ENCODE measurements at regions not wholly inside any gene's neighbourhood (a gene's known extent, or its start where the extent isn't known, plus 50 kb on each side); places are given as distances from the start of the nearest gene placed in this dataset.
A peak's percentile ranks its signal among the peaks of the same experiment; 100 is the strongest.
"Not testable (repeated sequence)": the region's sequence is repeated elsewhere in the genome, so short reads cannot be mapped to it uniquely, and the experiment has no call there.

DNA sequence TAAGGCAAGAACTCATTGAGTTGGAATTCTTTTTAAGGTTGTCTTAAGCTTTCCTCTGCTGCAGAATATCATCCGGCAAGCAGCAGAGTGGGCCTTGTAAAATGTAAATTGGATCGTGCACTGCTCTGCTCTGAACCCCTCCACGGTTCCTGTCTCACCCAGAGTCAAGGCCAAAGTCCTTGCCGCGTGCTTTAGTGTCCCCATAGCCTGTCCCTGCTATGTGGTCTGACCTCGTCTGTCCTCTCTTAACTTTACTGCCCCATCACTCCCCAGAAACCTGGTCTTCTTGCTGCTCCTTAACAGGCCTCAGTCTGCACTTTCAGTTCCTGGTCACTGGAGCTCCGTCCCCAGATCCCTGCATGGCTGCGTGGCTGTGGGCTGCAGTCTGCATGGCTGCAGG is 121.6 kb upstream of the SDK1 start:
- DNase-seq (ENCODE audit: missing footprints) (no peak), ATAC-seq (no peak)
- intact Hi-C loops (cut with DNase I) = no loop called here

DNA sequence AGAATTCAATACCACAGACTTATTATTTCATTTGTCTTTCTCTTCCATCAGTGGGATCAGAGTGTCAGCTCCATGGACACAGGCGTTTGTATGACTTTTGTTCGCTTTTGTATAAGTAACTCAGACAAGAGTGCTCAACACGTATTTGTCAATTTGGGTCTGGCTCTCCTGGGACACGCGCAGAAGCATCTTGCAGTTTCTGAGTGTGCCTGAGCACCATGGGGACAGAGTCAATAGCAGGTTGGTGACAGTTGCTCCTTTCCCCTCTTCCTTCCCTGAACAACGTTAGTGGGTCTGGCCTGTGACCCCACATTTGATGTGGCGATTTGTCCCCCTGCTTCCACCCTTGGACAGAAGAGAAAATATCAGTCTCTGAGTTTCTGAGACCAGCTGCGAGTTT is 120.4 kb upstream of the SDK1 start:
- no peak for ATAC-seq
- intact Hi-C loops (cut with DNase I) = no loop called here
- DNase-seq (ENCODE audit: missing footprints) = no peak

DNA sequence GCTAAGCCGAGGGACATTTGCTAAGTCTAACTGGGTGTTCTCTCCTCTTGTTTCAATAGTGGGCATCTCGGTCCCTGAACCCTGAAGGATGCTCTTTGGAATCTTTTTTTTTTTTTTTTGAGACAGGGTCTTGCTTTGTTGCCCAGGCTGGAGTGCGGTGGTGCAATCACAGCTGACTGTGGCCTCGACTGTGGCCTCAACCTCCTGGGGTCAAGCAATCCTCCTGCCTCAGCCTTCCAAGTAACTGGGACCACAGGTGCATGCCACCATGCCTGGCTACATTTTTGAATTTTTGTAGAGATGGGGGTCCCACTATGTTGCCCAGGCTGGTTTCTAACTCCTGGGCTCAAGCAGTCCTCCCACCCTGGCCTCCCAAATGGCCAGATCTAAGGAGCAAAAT is 119.0 kb upstream of the SDK1 start:
- peak; percentile 33 for DNase-seq (ENCODE audit: missing footprints)
- ATAC-seq; intact Hi-C loops (cut with DNase I): not testable (repeated sequence)

DNA sequence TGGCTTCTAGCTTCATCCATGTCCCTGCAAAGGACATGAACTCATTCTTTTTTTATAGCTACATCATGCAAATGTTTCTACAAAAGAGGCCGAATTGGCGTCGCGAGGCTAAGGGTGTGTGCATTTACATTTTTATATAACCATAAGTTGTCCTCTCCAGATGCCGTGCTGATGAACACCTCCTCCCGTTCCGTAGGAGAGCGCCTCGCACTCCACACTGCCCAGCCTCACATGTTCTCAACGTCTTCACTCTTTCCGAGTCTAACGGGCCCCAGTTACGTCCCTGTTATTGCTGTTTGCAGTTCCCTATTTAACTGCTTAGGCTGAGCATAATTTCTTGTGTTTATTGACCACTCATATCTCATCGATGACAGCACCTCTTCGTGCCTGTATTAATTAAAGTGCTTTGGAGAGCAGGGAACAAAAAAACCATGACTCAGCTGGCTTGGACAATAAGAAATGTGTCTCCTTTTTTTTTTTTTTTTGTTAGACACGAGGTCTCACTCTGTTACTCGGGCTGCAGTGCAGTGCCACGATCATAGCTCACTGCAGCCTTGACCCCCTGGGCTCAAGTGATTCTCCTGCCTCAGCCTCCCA is 113.5 kb upstream of the SDK1 start:
- ATAC-seq = no peak
- intact Hi-C loops (cut with DNase I) = no loop called here
- peak; percentile 53 for DNase-seq (ENCODE audit: missing footprints)

DNA sequence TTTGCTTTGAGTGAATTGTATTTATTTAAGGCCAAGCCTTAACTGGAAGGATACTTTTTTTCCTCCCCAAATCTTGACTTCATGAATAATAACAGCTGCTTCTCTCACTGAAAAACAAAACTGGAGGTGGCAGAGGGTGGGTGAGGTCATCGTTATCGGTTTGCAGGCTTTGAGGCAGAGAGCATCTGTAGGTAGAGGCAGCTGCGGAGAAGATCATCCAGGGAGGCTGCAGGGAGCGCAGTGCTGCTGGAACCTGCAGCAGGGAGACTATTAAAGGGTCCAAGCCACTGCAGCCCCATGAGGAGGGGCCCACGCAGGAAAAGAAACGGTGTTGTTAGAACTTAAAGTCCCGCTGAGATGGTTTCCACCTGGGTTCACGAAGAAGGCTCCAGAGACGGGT is 112.1 kb upstream of the SDK1 start:
- DNase-seq (ENCODE audit: missing footprints) (no peak), ATAC-seq (no peak)
- intact Hi-C loops (cut with DNase I) = no loop called here

DNA sequence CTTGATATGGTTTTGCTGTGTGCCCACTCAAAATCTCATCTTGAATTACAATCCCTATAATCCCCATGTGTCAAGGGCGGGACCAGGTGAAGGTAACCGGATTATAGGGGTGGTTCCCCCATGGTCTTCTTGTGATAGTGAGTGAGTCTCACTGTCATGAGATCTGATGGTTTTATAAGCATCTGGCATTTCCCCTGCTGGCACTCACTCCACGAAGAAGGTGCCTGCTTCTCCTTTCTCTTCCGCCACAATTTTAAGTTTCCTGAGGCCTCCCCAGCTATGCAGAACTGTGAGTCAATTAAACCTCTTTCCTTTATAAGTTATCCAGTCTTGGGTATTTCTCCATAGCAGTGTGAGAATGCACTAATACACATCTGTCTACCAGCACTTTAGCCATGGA is 109.5 kb upstream of the SDK1 start:
- ATAC-seq (no peak), DNase-seq (ENCODE audit: missing footprints) (no peak)
- intact Hi-C loops (cut with DNase I) = no loop called here

DNA sequence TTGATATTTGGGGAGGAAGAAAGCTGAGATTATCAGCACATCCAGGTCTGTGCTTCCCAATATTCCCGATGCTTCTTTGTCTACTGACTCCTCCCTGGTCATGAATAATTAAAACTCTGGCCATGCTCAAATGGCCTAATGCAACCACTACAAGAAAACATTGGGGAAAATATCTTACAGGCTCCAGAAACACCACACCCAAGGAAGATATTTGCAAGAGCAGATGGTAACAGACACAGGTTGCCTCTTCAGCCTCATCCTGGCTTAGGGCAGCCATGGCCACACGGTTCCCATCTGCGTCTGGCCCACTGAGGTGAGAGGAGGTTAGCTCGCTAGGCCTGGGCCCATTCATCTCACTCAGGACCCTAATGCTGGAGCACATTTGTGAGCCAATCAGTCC is 108.4 kb upstream of the SDK1 start:
- DNase-seq (ENCODE audit: missing footprints) (no peak), ATAC-seq (no peak)
- intact Hi-C loops (cut with DNase I) = no loop called here

DNA sequence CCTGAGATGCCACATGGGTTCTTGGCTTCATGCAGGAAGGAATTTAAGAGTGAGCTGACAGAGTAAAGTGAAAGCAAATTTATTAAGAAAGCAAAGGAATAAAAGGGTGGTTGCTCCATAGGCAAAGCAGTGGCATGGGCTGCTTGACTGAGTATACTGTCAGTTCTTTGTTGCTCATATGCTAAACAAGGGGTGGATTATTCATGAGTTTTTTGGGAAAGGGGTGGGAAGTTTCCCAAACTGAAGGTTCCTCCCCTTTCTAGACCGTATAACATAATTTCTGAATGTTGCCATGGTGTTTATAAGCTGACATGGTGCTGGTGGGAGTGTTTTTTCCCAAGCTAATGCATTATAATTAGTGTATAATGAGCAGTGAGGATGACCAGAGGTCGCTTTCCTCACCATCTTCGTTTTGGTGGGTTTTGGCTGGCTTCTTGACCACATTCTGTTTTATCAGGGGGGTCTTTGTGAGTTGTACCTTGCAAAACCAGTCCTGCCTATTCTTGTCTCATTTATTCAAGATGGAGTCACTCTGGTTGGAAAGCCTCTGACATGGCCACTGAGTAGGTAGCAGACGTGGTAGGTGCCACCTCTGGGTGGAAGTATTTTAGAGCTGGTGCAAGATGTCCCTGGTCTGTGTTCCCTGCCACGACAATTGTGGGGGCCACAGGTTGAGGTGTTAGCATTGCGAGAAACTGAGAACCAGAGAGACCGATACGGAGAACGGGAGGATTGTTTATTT is 107.5 kb upstream of the SDK1 start:
- intact Hi-C loops (cut with DNase I) = no loop called here
- ATAC-seq (no peak), DNase-seq (ENCODE audit: missing footprints) (no peak)

DNA sequence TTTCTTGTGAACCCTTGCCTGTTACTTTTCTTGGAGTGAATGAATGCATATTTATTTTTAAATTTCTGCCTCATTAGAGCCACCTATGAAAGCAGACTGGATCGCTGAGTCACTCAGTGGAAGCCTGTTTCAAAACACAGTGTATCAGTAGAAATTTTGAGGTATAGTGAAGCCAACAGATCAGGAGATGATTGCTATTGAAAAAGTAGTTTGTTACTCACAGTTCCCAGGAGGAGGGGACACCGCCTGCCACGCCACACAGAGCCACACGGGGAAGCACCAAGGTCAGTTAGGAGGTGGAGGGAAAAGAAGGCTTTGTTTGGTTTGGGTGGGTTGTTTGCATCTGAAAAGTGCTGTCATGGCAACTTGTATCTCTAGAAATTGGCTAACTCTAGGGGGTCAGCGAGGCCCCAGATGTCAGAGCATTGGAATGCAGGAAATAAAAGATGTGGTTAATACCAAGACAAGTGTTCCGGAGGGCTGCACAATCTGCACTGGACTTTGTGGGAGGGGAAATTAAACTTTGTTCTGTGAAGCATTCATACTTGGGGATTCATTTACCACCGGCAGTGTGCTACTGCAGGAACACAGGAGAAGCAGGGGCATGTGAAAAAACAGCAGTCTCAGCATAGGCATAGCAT is 106.4 kb upstream of the SDK1 start:
- intact Hi-C loops (cut with DNase I) = no loop called here

DNA sequence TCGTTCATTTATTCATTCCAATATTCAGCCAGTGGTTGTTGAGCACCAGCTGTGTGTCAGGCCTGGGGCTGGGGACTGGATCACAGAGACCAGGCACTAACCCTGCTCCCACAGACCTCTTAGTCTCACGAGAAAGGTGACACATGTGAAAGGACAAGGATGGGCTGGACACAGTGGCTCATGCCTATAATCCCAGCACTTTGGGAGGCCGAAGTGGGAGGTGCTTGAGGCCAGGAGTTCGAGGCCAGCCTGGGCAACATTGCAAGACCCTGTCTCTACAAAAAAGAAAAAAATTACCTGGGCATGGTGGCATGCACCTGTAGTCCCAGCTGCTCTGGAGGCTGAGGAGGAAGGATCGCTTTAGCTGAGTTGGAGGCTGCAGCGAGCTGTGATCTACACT is 105.9 kb upstream of the SDK1 start:
- intact Hi-C loops (cut with DNase I) = no loop called here
- DNase-seq (ENCODE audit: missing footprints) (no peak), ATAC-seq (no peak)

More for the DNA sequence above, 106.4 kb upstream of the SDK1 start:
- DNase-seq (ENCODE audit: missing footprints) (no peak), ATAC-seq (no peak)

DNA sequence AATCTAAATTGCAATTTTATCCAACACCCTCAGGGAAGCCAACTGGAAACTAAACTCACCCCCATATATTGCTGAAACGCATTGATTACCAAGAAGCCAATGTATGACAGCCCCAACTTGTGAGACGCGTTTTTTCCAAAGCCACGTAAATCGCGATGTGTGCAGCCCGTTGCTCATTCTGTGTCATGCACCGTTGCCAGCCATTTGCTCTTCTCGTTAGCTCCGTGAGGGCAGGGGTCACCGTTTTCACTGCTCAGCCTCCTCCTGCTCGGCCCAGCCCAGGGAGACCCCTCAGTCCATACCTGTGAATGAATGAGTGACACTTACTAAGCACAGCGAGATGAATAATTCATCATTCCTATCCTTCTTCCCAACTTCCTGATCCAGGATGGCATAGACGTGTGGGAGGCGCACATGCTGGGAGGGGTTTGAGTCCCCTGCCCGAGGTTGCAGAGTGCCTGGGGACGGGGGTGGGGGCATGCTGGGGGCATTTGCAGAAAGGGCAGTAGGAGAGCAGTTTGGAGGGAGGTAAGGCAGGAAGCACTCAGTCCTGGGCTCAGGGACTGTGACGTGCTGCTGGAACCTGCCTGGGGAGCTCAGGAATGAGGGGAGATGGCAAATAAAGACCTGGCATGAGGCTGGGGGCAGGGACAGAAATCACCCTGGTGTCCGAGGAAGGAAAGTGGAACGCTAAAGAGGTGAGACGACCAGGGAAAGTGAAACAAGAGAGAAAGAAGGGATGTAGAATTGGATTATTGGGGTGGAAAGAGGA is 104.2 kb upstream of the SDK1 start:
- DNase-seq (ENCODE audit: missing footprints) = no peak
- intact Hi-C loops (cut with DNase I) = no loop called here
- no peak for ATAC-seq

DNA sequence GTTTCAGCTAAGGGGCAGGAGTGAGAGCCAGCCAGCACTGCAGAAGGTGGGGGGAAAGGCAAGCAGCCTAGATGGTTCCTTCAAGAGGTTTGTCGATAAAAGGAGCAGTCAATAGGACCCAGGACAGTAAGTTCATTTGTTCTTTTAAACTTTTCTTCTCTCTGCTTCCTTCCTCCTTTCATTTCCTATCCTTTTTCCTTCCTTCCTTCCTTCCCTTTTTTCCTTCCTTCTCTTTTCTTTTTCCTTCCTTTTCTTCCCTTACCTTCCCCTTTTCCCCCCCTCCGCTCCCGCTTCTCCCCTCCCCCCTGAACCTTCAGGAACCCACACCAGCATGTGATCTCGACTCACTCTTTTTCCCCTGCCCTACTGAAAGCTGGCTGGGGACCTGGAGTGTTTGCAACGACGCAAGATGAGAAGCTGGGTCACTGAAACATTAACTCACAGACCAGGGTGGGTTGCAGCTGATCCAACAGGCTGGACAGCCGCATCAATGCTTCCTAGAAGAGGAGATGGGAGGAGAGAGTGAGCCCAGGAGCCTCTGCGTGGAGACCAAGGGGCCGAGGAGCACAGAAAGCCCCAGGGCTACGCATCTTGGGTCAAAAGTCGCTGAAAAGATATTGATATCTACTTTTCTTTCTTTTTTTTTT is 103.4 kb upstream of the SDK1 start:
- intact Hi-C loops (cut with DNase I) = no loop called here
- ATAC-seq (no peak), DNase-seq (ENCODE audit: missing footprints) (no peak)

DNA sequence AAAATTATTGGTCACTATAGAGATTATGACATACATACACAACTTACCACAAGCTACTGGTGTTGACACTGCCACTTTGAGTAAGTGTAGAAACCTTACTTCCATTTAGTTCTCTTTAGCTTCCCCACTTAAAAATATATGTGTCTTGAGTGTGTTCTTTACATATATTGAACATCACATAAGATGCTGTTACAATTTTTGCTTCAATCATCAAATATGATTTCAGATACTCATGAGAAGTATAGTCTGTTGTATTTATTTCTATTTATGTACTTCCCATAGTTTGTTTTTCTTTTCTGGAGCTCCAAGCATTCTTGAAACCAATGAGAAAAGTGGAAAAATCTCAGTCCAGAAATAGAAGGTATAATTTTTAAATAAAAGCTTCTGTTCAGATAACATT is 102.7 kb upstream of the SDK1 start:
- ATAC-seq = no peak
- intact Hi-C loops (cut with DNase I) = no loop called here
- no peak for DNase-seq (ENCODE audit: missing footprints)

DNA sequence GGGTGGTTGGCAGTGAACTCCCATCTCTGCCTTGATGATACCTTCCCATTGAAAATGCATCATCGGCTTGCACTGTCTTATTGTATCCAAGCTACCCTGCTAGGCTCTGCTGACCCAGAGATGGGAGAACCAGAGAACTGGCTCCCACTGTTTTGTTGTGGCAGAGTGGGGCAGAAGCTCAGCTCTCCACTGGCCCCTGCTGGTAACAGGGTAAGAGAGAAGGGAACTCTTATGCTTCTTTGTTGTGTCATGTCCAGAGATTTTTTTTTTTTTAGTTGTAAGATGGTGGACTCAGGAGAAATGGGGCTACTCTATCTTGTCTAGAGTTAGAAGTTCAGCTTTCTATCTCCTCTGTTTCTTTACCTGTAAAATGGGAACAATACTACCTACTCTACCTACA is 100.5 kb upstream of the SDK1 start:
- ATAC-seq = no peak
- DNase-seq (ENCODE audit: missing footprints) = no peak
- intact Hi-C loops (cut with DNase I) = no loop called here

DNA sequence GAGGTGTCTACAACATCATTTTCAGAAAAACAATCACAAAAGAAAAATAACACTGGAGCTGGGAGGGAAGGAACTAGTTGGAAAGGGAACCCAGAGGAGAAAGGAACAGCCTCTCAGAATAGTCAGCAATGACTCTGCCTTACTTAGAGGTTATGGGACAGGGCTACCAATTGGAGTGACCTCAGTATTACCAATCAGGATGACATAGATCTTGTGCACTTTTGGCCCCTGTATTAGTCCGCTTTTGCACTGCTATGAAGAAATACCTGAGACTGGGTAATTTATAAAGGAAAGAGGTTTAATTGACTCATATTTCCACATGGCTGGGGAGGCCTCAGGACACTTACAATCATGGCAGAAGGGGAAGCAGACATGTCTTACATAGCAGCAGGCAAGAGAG is 99.7 kb upstream of the SDK1 start:
- ATAC-seq = no peak
- DNase-seq (ENCODE audit: missing footprints) = no peak
- intact Hi-C loops (cut with DNase I) = no loop called here

DNA sequence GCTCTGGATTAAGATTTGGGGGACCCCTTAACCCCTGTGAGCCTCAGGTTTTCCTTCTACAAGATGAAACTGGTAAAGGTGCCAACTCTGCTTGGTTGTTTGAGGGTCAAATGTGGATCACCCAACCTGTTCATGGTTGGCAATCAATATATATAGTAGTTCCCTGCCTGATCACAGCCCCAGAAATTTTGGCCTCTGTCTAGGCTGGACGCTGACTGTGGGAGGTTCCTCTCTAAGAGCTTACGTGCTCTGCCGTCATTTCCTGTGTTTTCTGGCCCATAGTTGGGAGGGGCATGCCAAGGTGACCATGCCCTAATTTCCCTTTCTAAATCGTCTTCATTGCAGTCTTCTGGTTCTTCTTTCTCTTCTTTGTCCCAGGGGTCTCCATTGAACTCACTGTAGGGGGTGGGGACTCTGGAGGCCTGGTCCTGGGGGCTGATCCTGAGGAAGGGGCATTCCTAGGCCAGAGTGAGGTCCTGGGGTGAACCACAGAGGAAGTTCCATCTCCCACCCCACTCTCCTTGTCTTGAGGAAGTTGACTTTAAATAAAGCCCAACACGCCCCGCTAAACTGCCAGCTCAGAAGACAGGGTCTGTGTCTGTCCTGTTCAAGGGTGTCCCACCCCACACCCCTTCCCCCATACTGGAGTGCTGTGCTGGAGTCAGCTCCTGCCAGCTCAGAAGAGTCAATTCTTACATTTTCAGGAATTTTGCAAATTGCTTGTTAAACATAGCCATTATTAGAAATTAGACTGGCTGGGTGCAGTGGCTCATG is 98.9 kb upstream of the SDK1 start:
- DNase-seq (ENCODE audit: missing footprints) (no peak), ATAC-seq (no peak)
- intact Hi-C loops (cut with DNase I) = no loop called here

DNA sequence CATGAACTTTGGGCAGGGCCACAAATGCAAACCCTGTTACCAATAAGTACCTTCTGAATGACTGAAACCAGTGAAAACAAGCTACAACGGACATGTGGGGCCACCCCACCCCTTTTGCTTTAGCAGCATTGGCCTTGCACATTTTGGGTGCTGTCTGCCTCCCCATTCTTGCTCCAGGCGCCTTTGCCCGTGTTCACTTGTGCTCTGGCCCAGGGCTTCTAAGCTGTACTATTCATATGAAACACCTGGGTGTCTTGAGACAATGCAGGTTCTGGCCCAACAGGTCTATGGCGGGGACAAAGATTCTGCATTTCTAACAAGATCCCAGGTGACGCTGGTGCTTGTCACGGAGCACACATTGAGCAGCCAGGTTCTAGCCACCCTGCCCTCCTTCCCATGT is 96.5 kb upstream of the SDK1 start:
- intact Hi-C loops (cut with DNase I) = no loop called here
- DNase-seq (ENCODE audit: missing footprints) = no peak
- no peak for ATAC-seq

DNA sequence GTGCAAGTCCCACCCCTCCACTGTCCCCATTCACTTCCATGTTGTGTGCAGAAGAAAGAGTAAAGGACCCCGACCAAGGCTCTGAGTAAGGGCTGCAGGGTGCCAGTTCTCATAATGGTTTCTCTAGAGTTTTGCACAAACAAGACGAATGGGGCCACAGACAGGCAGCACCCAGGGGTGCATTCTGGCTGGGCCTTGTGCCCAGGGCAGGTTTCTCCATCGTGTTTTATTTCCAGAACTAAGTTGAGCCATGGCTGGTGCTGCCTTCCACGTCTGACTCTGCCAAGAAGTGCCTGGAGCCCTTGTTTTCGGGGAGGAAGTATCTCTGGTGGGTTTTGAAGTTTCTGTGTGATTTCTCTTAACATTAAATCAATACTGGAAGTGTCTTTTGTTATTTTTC is 95.0 kb upstream of the SDK1 start:
- DNase-seq (ENCODE audit: missing footprints) = no peak
- intact Hi-C loops (cut with DNase I) = no loop called here
- no peak for ATAC-seq

DNA sequence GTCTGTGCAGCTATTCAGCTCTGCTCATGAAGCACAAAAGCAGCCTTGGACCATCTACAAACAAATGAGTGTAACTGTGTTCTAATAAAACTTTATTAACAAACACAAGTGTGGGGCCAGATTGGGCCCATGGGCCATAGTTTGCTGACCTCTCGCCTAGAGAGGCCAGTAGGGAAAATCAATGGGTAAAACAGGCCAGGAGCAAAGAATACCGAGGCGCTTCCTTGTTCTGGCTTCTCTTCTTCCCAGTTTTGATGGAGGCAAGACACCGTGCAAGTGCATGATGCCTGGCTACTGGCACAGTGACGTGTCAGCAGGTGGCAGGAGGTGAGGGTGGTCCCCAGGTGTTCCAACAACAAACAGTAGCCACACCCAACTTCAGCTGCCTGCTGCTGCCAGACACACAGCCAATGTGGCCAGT is 94.3 kb upstream of the SDK1 start:
- no peak for ATAC-seq
- no peak for DNase-seq (ENCODE audit: missing footprints)
- intact Hi-C loops (cut with DNase I) = no loop called here
